Naive B cell (primary cell): ENCODE measurements at regions not wholly inside any gene's neighbourhood (a gene's known extent, or its start where the extent isn't known, plus 50 kb on each side); places are given as distances from the start of the nearest gene placed in this dataset.
A peak's percentile ranks its signal among the peaks of the same experiment; 100 is the strongest.

ENCODE experiments used
- ATAC-seq, 2 donors: fragments of 150-1000 bp; cut with Tn5 transposase; 2 replicates each; pipeline ENCODE4 v1.10.0; 2021; ENCODE audit warnings: low read depth in 2 of 2, mild to moderate bottlenecking in 2 of 2, moderate library complexity in 2 of 2
- DNase-seq: peaks from one replicate; pipeline ENCODE4 v3.0.0; 2022
- H3K27ac Mint-ChIP-seq, 6 donors: one replicate each; pipeline ENCODE4 v1.8.0; 2020 to 2022; ENCODE audit warnings: mild to moderate bottlenecking in 6 of 6, mixed read lengths in 6 of 6, moderate library complexity in 5 of 6, inconsistent platforms in 2 of 6
- H3K27me3 Mint-ChIP-seq, 3 donors: one replicate each; pipeline ENCODE4 v1.8.0; 2021 to 2022; ENCODE audit warnings: mixed read lengths in 3 of 3, mild to moderate bottlenecking in 1 of 3
- H3K36me3 Mint-ChIP-seq, 2 donors: one replicate each; pipeline ENCODE4 v1.8.0; 2020 to 2022; ENCODE audit warnings: mixed read lengths in 2 of 2, inconsistent platforms in 1 of 2, mild to moderate bottlenecking in 1 of 2
- H3K4me1 Mint-ChIP-seq, 3 donors: one replicate each; pipeline ENCODE4 v1.8.0; 2020 to 2022; ENCODE audit warnings: mixed read lengths in 3 of 3, inconsistent platforms in 1 of 3, mild to moderate bottlenecking in 1 of 3, moderate library complexity in 1 of 3
- H3K4me3 Mint-ChIP-seq, 8 donors: one replicate each; pipeline ENCODE4 v1.8.0; 2020 to 2022; ENCODE audit warnings: mild to moderate bottlenecking in 8 of 8, mixed read lengths in 8 of 8, moderate library complexity in 8 of 8, inconsistent platforms in 2 of 8
- H3K9me3 Mint-ChIP-seq, 7 donors: one replicate each; pipeline ENCODE4 v1.8.0; 2020 to 2022; ENCODE audit warnings: mixed read lengths in 7 of 7, mild to moderate bottlenecking in 5 of 7, inconsistent platforms in 2 of 7, moderate library complexity in 1 of 7

- no peak for DNase-seq
- Mint-ChIP-seq H3K9me3 (peaks cover 0 to 14% (median 5%) of the 10 kb centered on the region in 7 donors), H3K27me3 (peaks cover 12 to 16% (median 14%) of the 10 kb centered on the region in 3 donors)
Measured at GRCh38 chr20:52614051-52614863, 357.9 kb upstream of the TSHZ2 start.

GRCh38 chr20:52612046-52612632 lies 360.0 kb upstream of the TSHZ2 start:
- Mint-ChIP-seq H3K4me3 (no peak overlapping the region), H3K27me3 (peaks cover 14 to 16% (median 14%) of the 10 kb centered on the region in 3 donors), H3K9me3 (peaks cover 0 to 14% (median 5%) of the 10 kb centered on the region in 7 donors), H3K27ac (no peak overlapping the region), H3K36me3 (no peaks in the 10 kb centered on the region), H3K4me1 (no peaks in the 10 kb centered on the region)
- no peak for DNase-seq
- no peak for ATAC-seq

More at GRCh38 chr20:52614051-52614863, 357.9 kb upstream of the TSHZ2 start:
- Mint-ChIP-seq H3K36me3 (no peaks in the 10 kb centered on the region), H3K4me1 (no peaks in the 10 kb centered on the region), H3K27ac (no peak overlapping the region), H3K4me3 (no peak overlapping the region)
- ATAC-seq = no peak

- H3K4me3 Mint-ChIP-seq = no peak overlapping the region
- H3K9me3 Mint-ChIP-seq = peaks cover 0 to 14% (median 5%) of the 10 kb centered on the region in 7 donors
- DNase-seq (no peak), ATAC-seq (no peak)
- no peaks in the 10 kb centered on the region for H3K36me3 Mint-ChIP-seq
- no peaks in the 10 kb centered on the region for H3K4me1 Mint-ChIP-seq
- H3K27ac Mint-ChIP-seq = peak overlapping the region in 1 of 6 donors; percentile 24
- H3K27me3 Mint-ChIP-seq = peaks cover 2 to 14% (median 7%) of the 10 kb centered on the region in 3 donors
Measured at GRCh38 chr20:52610749-52611148, 361.4 kb upstream of the TSHZ2 start.

GRCh38 chr20:52601295-52601971 lies 370.7 kb upstream of the TSHZ2 start:
- Mint-ChIP-seq H3K9me3 (peaks cover 0 to 15% (median 6%) of the 10 kb centered on the region in 7 donors), H3K27me3 (peaks cover 0 to 8% (median 0%) of the 10 kb centered on the region in 3 donors), H3K36me3 (no peaks in the 10 kb centered on the region), H3K4me3 (no peak overlapping the region), H3K4me1 (no peaks in the 10 kb centered on the region), H3K27ac (no peak overlapping the region)
- ATAC-seq (no peak), DNase-seq (no peak)

GRCh38 chr20:52596256-52596655 lies 375.9 kb upstream of the TSHZ2 start:
- Mint-ChIP-seq H3K27me3 (no peaks in the 10 kb centered on the region), H3K27ac (no peak overlapping the region), H3K4me1 (no peaks in the 10 kb centered on the region), H3K36me3 (no peaks in the 10 kb centered on the region), H3K9me3 (peaks cover 0 to 10% (median 4%) of the 10 kb centered on the region in 7 donors), H3K4me3 (no peak overlapping the region)
- DNase-seq (no peak), ATAC-seq (no peak)

- H3K4me3 Mint-ChIP-seq = no peak overlapping the region
- ATAC-seq = no peak
- H3K4me1 Mint-ChIP-seq = no peaks in the 10 kb centered on the region
Measured at GRCh38 chr20:52595518-52595917, 376.6 kb upstream of the TSHZ2 start.

GRCh38 chr20:52593654-52594053 lies 378.5 kb upstream of the TSHZ2 start:
- no peak overlapping the region for H3K4me3 Mint-ChIP-seq

More at GRCh38 chr20:52595518-52595917, 376.6 kb upstream of the TSHZ2 start:
- Mint-ChIP-seq H3K36me3 (no peaks in the 10 kb centered on the region), H3K27me3 (peaks cover 0 to 4% (median 0%) of the 10 kb centered on the region in 3 donors), H3K27ac (no peak overlapping the region), H3K9me3 (peaks cover 0 to 7% (median 3%) of the 10 kb centered on the region in 7 donors)
- DNase-seq = no peak

GRCh38 chr20:52592567-52592966 lies 379.6 kb upstream of the TSHZ2 start:
- ATAC-seq (no peak), DNase-seq (no peak)
- Mint-ChIP-seq H3K27me3 (peaks cover 0 to 17% (median 0%) of the 10 kb centered on the region in 3 donors), H3K27ac (no peak overlapping the region), H3K9me3 (peaks cover 0 to 12% (median 2%) of the 10 kb centered on the region in 7 donors), H3K4me1 (no peaks in the 10 kb centered on the region), H3K36me3 (no peaks in the 10 kb centered on the region), H3K4me3 (no peak overlapping the region)

More at GRCh38 chr20:52593654-52594053, 378.5 kb upstream of the TSHZ2 start:
- Mint-ChIP-seq H3K4me1 (no peaks in the 10 kb centered on the region), H3K27ac (no peak overlapping the region), H3K27me3 (peaks cover 0 to 17% (median 0%) of the 10 kb centered on the region in 3 donors), H3K9me3 (peaks cover 0 to 10% (median 2%) of the 10 kb centered on the region in 7 donors), H3K36me3 (no peaks in the 10 kb centered on the region)
- no peak for DNase-seq
- no peak for ATAC-seq

GRCh38 chr20:52590100-52590499 lies 382.1 kb upstream of the TSHZ2 start:
- DNase-seq (no peak), ATAC-seq (no peak)
- H3K4me3 Mint-ChIP-seq = no peak overlapping the region
- no peak overlapping the region for H3K27ac Mint-ChIP-seq
- peaks cover 0 to 17% (median 0%) of the 10 kb centered on the region in 3 donors for H3K27me3 Mint-ChIP-seq
- H3K4me1 Mint-ChIP-seq = no peaks in the 10 kb centered on the region
- H3K36me3 Mint-ChIP-seq = no peaks in the 10 kb centered on the region
- peaks cover 0 to 13% (median 4%) of the 10 kb centered on the region in 7 donors for H3K9me3 Mint-ChIP-seq

- DNase-seq (no peak), ATAC-seq (no peak)
- Mint-ChIP-seq H3K36me3 (no peaks in the 10 kb centered on the region), H3K9me3 (peaks cover 0 to 13% (median 3%) of the 10 kb centered on the region in 7 donors), H3K4me1 (no peaks in the 10 kb centered on the region), H3K27ac (no peak overlapping the region), H3K27me3 (peaks cover 0 to 17% (median 0%) of the 10 kb centered on the region in 3 donors), H3K4me3 (no peak overlapping the region)
Measured at GRCh38 chr20:52589251-52589812, 382.8 kb upstream of the TSHZ2 start.

GRCh38 chr20:52586660-52587059 lies 385.5 kb upstream of the TSHZ2 start:
- Mint-ChIP-seq H3K4me1 (no peaks in the 10 kb centered on the region), H3K27me3 (peaks cover 0 to 17% (median 0%) of the 10 kb centered on the region in 3 donors), H3K27ac (no peak overlapping the region), H3K36me3 (no peaks in the 10 kb centered on the region), H3K4me3 (no peak overlapping the region), H3K9me3 (peaks cover 0 to 13% (median 4%) of the 10 kb centered on the region in 7 donors)
- DNase-seq (no peak), ATAC-seq (no peak)

- Mint-ChIP-seq H3K27me3 (peaks cover 0 to 10% (median 0%) of the 10 kb centered on the region in 3 donors), H3K9me3 (peaks cover 0 to 8% (median 5%) of the 10 kb centered on the region in 7 donors), H3K4me1 (no peaks in the 10 kb centered on the region), H3K4me3 (no peak overlapping the region), H3K36me3 (no peaks in the 10 kb centered on the region), H3K27ac (no peak overlapping the region)
- DNase-seq (no peak), ATAC-seq (no peak)
Measured at GRCh38 chr20:52585333-52585732, 386.8 kb upstream of the TSHZ2 start.

GRCh38 chr20:52578559-52578958 lies 387.0 kb upstream of the ZFP64 start:
- no peak for ATAC-seq
- peaks cover 0 to 4% (median 0%) of the 10 kb centered on the region in 3 donors for H3K4me1 Mint-ChIP-seq
- no peaks in the 10 kb centered on the region for H3K36me3 Mint-ChIP-seq
- no peak overlapping the region for H3K4me3 Mint-ChIP-seq
- H3K9me3 Mint-ChIP-seq = peaks cover 3 to 19% (median 7%) of the 10 kb centered on the region in 7 donors
- no peak for DNase-seq
- no peak overlapping the region for H3K27ac Mint-ChIP-seq
- H3K27me3 Mint-ChIP-seq = peaks cover 0 to 3% (median 0%) of the 10 kb centered on the region in 3 donors
